OCI-LY7 (cell line): ENCODE measurements at regions not wholly inside any gene's neighbourhood (a gene's known extent, or its start where the extent isn't known, plus 50 kb on each side); places are given as distances from the start of the nearest gene placed in this dataset.

Experiments used
- BruUV-seq: library from RNA; stranded (reverse); fragments of 400-500 nt; replicated peaks from 2 replicates; lab custom pipeline; 2021; lab: Mats Ljungman, UMichigan
- CTCF ChIA-PET: fragments of 300-600 bp; sonication (Branson Sonifier 250); formaldehyde crosslinking; loops from one replicate; lab custom pipeline; 2022; ENCODE audit warnings: antibody characterized with exemption; ENCODE audit not compliant: unreplicated experiment; lab: Charles Lee
- POLR2A ChIA-PET: fragments of 300-600 bp; sonication (Branson Sonifier 250); formaldehyde crosslinking; loops from one replicate; lab custom pipeline; 2022; ENCODE audit warnings: antibody characterized with exemption; lab: Charles Lee
- DNase-seq: peaks from one replicate; pipeline ENCODE4 v3.0.0-alpha.2; 2015; ENCODE audit warnings: low spot score
- H2AFZ ChIP-seq: fragments of 200-600 bp; sonication (generic), shearing (Covaris generic); 2 replicates; pipeline ENCODE4 v1.6.1; 2014; ENCODE audit warnings: mild to moderate bottlenecking, antibody characterized with exemption, low read length, moderate library complexity
- H3K27ac ChIP-seq: fragments of 200-600 bp; sonication (generic); 2 replicates; pipeline ENCODE4 v1.5.1; 2014; ENCODE audit warnings: mixed run types, low read depth, mild to moderate bottlenecking, moderate library complexity, low read length, inconsistent platforms; ENCODE audit not compliant: poor library complexity, severe bottlenecking
- H3K36me3 ChIP-seq: fragments of 200-600 bp; sonication (generic); 2 replicates; pipeline ENCODE4 v1.6.1; 2014; ENCODE audit warnings: mild to moderate bottlenecking, antibody characterized with exemption, low read length, moderate library complexity, mixed read lengths; ENCODE audit not compliant: insufficient read depth
- H3K4me1 ChIP-seq: fragments of 200-600 bp; sonication (generic); 2 replicates; pipeline ENCODE4 v1.5.1; 2014; ENCODE audit warnings: mild to moderate bottlenecking, low read length; ENCODE audit not compliant: insufficient read depth, poor library complexity, severe bottlenecking
- H3K4me2 ChIP-seq: fragments of 200-600 bp; sonication (generic); 2 replicates; pipeline ENCODE4 v1.6.1; 2014; ENCODE audit warnings: mild to moderate bottlenecking, low read length
- H3K4me3 ChIP-seq: fragments of 200-600 bp; sonication (generic); 2 replicates; pipeline ENCODE4 v1.5.1; 2014; ENCODE audit warnings: mild to moderate bottlenecking, low read depth, low read length; ENCODE audit not compliant: poor library complexity, severe bottlenecking
- H3K79me2 ChIP-seq: fragments of 200-600 bp; sonication (generic); 2 replicates; pipeline ENCODE4 v1.6.1; 2016; ENCODE audit warnings: low read depth, mild to moderate bottlenecking, low read length, moderate library complexity, mixed read lengths; ENCODE audit not compliant: insufficient read depth
- H3K9me2 ChIP-seq: fragments of 200-600 bp; sonication (generic); 2 replicates; pipeline ENCODE4 v1.6.1; 2016; ENCODE audit warnings: mild to moderate bottlenecking, low read length, mixed read lengths; ENCODE audit not compliant: insufficient read depth
- H3K9me3 ChIP-seq: fragments of 200-600 bp; sonication (generic); 2 replicates; pipeline ENCODE4 v1.6.1; 2014; ENCODE audit warnings: mild to moderate bottlenecking, mixed run types, low read length, mixed read lengths
- H4K20me1 ChIP-seq: fragments of 200-600 bp; sonication (generic); 2 replicates; pipeline ENCODE4 v1.6.1; 2014; ENCODE audit warnings: mild to moderate bottlenecking, antibody characterized with exemption, low read length, moderate library complexity, mixed read lengths; ENCODE audit not compliant: insufficient read depth
- CTCF ChIP-seq: fragments of 200-600 bp; sonication (generic); conservative IDR thresholded peaks from 2 replicates; pipeline ENCODE4 v1.5.1; 2014; ENCODE audit warnings: mild to moderate bottlenecking, antibody characterized with exemption, low read length, moderate library complexity, mixed read lengths
- EZH2phosphoT487 ChIP-seq: fragments of 200-600 bp; sonication (generic); IDR thresholded peaks from 2 replicates; pipeline ENCODE4 v1.6.1; 2018; ENCODE audit warnings: low read depth, borderline replicate concordance, mild to moderate bottlenecking, mixed run types, antibody characterized with exemption, low read length, moderate library complexity, mixed read lengths
- intact Hi-C: fragments of 100-400 bp; cut with micrococcal nuclease; formaldehyde crosslinking; loops from one replicate; pipeline ENCODE4 v1.10.0; 2022; ENCODE audit not compliant: unreplicated experiment

- Histone ChIP-seq H3K4me1 (peaks cover 6% of the 10 kb centered on the region), H3K4me3 (no peak overlapping the region), H4K20me1 (no peaks in the 10 kb centered on the region), H3K27ac (no peak overlapping the region), H3K36me3 (no peaks in the 10 kb centered on the region), H3K9me3 (no peaks in the 10 kb centered on the region), H2AFZ (no peak overlapping the region), H3K4me2 (no peak overlapping the region), H3K79me2 (no peaks in the 10 kb centered on the region), H3K9me2 (no peaks in the 10 kb centered on the region)
- CTCF ChIA-PET: no interaction called here
- BruUV-seq: no TSS peak
- intact Hi-C loops: no loop called here
- POLR2A ChIA-PET: no interaction called here
- DNase-seq: no peak
- no peak for TF ChIP-seq EZH2phosphoT487
Measured at GRCh38 chr21:32185726-32186125, 93.1 kb downstream of the MIS18A start.

GRCh38 chr21:32185103-32185502 lies 93.7 kb downstream of the MIS18A start:
- Histone ChIP-seq H3K4me1 (no peaks in the 10 kb centered on the region), H2AFZ (no peak overlapping the region), H3K9me3 (no peaks in the 10 kb centered on the region), H3K4me2 (no peak overlapping the region), H3K9me2 (no peaks in the 10 kb centered on the region), H3K79me2 (no peaks in the 10 kb centered on the region), H3K27ac (no peak overlapping the region), H3K4me3 (no peak overlapping the region), H4K20me1 (no peaks in the 10 kb centered on the region), H3K36me3 (no peaks in the 10 kb centered on the region)
- ChIA-PET POLR2A (no interaction called here), CTCF (no interaction called here)
- DNase-seq: no peak
- intact Hi-C loops: no loop called here
- no peak for TF ChIP-seq EZH2phosphoT487
- no peak for TF ChIP-seq CTCF
- no TSS peak for BruUV-seq

DNA sequence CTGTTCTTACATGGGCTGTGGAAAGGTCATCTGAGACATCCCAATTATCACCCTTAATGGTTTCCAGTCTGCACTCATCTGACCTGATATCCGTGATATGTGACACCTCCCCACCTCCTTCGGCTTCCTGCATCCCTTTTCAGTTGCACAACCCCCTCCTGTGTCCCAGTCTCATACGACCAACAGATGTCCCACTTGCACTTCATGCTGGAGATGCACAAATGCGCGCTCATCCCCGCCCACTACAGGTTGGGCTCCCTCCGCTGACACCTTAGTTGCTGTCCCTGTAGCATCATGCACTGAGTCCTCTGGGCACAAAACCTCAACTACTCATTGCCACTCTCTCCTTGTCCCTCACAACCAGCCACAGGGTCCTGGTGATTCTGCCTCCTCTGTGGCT lies 94.4 kb downstream of the MIS18A start:
- H3K4me2 ChIP-seq: no peak overlapping the region
- POLR2A ChIA-PET: no interaction called here
- H4K20me1 ChIP-seq: no peaks in the 10 kb centered on the region
- H3K36me3 ChIP-seq: no peaks in the 10 kb centered on the region
- no peak overlapping the region for H3K27ac ChIP-seq
- H2AFZ ChIP-seq: no peak overlapping the region
- no TSS peak for BruUV-seq
- H3K4me1 ChIP-seq: no peaks in the 10 kb centered on the region
- H3K9me2 ChIP-seq: no peaks in the 10 kb centered on the region
- no peak overlapping the region for H3K4me3 ChIP-seq
- DNase-seq: no peak
- intact Hi-C loops: no loop called here
- TF ChIP-seq EZH2phosphoT487 (no peak), CTCF (no peak)
- no peaks in the 10 kb centered on the region for H3K9me3 ChIP-seq
- CTCF ChIA-PET: no interaction called here
- no peaks in the 10 kb centered on the region for H3K79me2 ChIP-seq
